ENCODE measurements at regions not wholly inside any gene's neighbourhood (a gene's known extent, or its start where the extent isn't known, plus 50 kb on each side); places are given as distances from the start of the nearest gene placed in this dataset.

DNA sequence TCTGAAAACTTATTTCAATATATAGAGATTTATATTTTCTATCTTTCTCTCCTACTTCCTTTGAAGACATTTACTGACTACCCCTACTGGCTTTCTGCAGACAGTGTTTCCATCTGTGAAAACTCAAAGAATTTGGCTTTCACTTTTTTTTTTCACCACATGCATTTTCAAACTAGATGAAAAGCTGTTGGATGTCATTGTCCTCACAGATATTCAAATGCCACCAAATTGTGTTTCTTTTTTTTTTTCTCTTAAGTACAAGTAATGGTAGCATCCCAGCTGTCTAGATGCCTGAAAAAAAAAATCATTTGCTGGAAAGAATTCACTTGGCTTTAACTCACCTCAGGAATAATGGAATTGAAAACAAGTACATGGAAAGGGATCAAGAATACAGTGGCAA lies 2258.6 kb upstream of the ACO1 start:
- intact Hi-C loops (cut with micrococcal nuclease; ENCODE audit: unreplicated experiment) (no loop called here), in situ Hi-C loops (cut with MboI) (no loop called here)
- ChIA-PET POLR2A (no interaction called here), CTCF (no interaction called here), SMC1A (ENCODE audit: uncharacterized antibody, unreplicated experiment) (no interaction called here), RAD21 (ENCODE audit: unreplicated experiment) (no interaction called here)
- no peak overlapping the region for H3K9ac ChIP-seq (ENCODE audit: control insufficient read depth, insufficient read depth, low read length)
- no peak overlapping the region for H3K27ac ChIP-seq (ENCODE audit: control insufficient read depth, insufficient read depth)
- no TSS peak for BruUV-seq (replicated peaks)
- DNase-seq (ENCODE audit: low read depth, low spot score): no peak
- H3K36me3 ChIP-seq (ENCODE audit: control insufficient read depth in 2 of 2, insufficient read depth in 2 of 2, low read length in 1 of 2): no peaks in the 10 kb centered on the region
- H4K20me1 ChIP-seq (ENCODE audit: control insufficient read depth, insufficient read depth): no peaks in the 10 kb centered on the region
- H3K4me3 ChIP-seq: no peak overlapping the region
- H2AFZ ChIP-seq (ENCODE audit: control insufficient read depth, low read depth, low read length): no peak overlapping the region
- H3K4me1 ChIP-seq (ENCODE audit: control insufficient read depth, insufficient read depth, low read length): no peaks in the 10 kb centered on the region
- FAIRE-seq: no peak
- H3K9me3 ChIP-seq (replicated peaks; ENCODE audit: control insufficient read depth, insufficient read depth, low read length): no peaks in the 10 kb centered on the region
- no peak for TF ChIP-seq ZSCAN29 (IDR thresholded peaks at IDR 0.05)
- H3K27me3 ChIP-seq (replicated peaks in 1 of 2; ENCODE audit: control insufficient read depth in 2 of 2, insufficient read depth in 2 of 2, low read length in 1 of 2): no peaks in the 10 kb centered on the region
- ATAC-seq: no peak
- no peaks in the 10 kb centered on the region for H3K79me2 ChIP-seq (ENCODE audit: control insufficient read depth, insufficient read depth, low read length)
- H3K4me2 ChIP-seq (ENCODE audit: control insufficient read depth, insufficient read depth): no peak overlapping the region

GRCh38 chr9:30127371-30127770 lies 2257.1 kb upstream of the ACO1 start:
- FAIRE-seq (no peak), DNase-seq (ENCODE audit: low read depth, low spot score) (no peak), ATAC-seq (no peak)
- Histone ChIP-seq H3K27me3 (replicated peaks in 1 of 2; ENCODE audit: control insufficient read depth in 2 of 2, insufficient read depth in 2 of 2, low read length in 1 of 2) (no peaks in the 10 kb centered on the region), H2AFZ (ENCODE audit: control insufficient read depth, low read depth, low read length) (no peak overlapping the region), H3K9ac (ENCODE audit: control insufficient read depth, insufficient read depth, low read length) (no peak overlapping the region), H3K4me2 (ENCODE audit: control insufficient read depth, insufficient read depth) (no peak overlapping the region), H3K4me1 (ENCODE audit: control insufficient read depth, insufficient read depth, low read length) (no peaks in the 10 kb centered on the region), H3K9me3 (replicated peaks; ENCODE audit: control insufficient read depth, insufficient read depth, low read length) (no peaks in the 10 kb centered on the region), H3K36me3 (ENCODE audit: control insufficient read depth in 2 of 2, insufficient read depth in 2 of 2, low read length in 1 of 2) (no peaks in the 10 kb centered on the region), H3K4me3 (no peak overlapping the region), H4K20me1 (ENCODE audit: control insufficient read depth, insufficient read depth) (no peaks in the 10 kb centered on the region), H3K27ac (ENCODE audit: control insufficient read depth, insufficient read depth) (no peak overlapping the region), H3K79me2 (ENCODE audit: control insufficient read depth, insufficient read depth, low read length) (no peaks in the 10 kb centered on the region)
- intact Hi-C loops (cut with micrococcal nuclease; ENCODE audit: unreplicated experiment): no loop called here
- SMC1A ChIA-PET (ENCODE audit: uncharacterized antibody, unreplicated experiment): interaction anchor here (0.7 to 2.4 kb wide), 3 partner anchors 8 to 27 kb away, joined by 3 to 7 read pairs (median 3); no protein-coding TSS in a partner anchor
- in situ Hi-C loops (cut with MboI): no loop called here
- RAD21 ChIA-PET (ENCODE audit: unreplicated experiment): no interaction called here
- BruUV-seq (replicated peaks): no TSS peak
- POLR2A ChIA-PET: no interaction called here
- CTCF ChIA-PET: interaction anchor here (1.6 kb wide), 1 partner anchor 10 kb away, joined by 4 read pairs; no protein-coding TSS in a partner anchor
- no peak for TF ChIP-seq NR2C1 (IDR thresholded peaks at IDR 0.05)
- no peak for TF ChIP-seq MAX (IDR thresholded peaks at IDR 0.05; ENCODE audit: low read depth, low read length)
- TF ChIP-seq, protein P1, sequence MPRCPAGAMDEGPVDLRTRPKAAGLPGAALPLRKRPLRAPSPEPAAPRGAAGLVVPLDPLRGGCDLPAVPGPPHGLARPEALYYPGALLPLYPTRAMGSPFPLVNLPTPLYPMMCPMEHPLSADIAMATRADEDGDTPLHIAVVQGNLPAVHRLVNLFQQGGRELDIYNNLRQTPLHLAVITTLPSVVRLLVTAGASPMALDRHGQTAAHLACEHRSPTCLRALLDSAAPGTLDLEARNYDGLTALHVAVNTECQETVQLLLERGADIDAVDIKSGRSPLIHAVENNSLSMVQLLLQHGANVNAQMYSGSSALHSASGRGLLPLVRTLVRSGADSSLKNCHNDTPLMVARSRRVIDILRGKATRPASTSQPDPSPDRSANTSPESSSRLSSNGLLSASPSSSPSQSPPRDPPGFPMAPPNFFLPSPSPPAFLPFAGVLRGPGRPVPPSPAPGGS (IDR thresholded peaks at IDR 0.05; ENCODE audit: borderline replicate concordance, insufficient read depth, low read depth, low read length, poor library complexity, severe bottlenecking): no peak
- no peak for TF ChIP-seq ATF2 (IDR thresholded peaks at IDR 0.05; ENCODE audit: low read length)
- TF ChIP-seq, protein P2, sequence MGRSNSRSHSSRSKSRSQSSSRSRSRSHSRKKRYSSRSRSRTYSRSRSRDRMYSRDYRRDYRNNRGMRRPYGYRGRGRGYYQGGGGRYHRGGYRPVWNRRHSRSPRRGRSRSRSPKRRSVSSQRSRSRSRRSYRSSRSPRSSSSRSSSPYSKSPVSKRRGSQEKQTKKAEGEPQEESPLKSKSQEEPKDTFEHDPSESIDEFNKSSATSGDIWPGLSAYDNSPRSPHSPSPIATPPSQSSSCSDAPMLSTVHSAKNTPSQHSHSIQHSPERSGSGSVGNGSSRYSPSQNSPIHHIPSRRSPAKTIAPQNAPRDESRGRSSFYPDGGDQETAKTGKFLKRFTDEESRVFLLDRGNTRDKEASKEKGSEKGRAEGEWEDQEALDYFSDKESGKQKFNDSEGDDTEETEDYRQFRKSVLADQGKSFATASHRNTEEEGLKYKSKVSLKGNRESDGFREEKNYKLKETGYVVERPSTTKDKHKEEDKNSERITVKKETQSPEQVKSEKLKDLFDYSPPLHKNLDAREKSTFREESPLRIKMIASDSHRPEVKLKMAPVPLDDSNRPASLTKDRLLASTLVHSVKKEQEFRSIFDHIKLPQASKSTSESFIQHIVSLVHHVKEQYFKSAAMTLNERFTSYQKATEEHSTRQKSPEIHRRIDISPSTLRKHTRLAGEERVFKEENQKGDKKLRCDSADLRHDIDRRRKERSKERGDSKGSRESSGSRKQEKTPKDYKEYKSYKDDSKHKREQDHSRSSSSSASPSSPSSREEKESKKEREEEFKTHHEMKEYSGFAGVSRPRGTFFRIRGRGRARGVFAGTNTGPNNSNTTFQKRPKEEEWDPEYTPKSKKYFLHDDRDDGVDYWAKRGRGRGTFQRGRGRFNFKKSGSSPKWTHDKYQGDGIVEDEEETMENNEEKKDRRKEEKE (IDR thresholded peaks at IDR 0.05): no peak
- TF ChIP-seq BRCA1 (IDR thresholded peaks at IDR 0.05; ENCODE audit: low read depth, low read length): no peak
- TF ChIP-seq, protein P3, sequence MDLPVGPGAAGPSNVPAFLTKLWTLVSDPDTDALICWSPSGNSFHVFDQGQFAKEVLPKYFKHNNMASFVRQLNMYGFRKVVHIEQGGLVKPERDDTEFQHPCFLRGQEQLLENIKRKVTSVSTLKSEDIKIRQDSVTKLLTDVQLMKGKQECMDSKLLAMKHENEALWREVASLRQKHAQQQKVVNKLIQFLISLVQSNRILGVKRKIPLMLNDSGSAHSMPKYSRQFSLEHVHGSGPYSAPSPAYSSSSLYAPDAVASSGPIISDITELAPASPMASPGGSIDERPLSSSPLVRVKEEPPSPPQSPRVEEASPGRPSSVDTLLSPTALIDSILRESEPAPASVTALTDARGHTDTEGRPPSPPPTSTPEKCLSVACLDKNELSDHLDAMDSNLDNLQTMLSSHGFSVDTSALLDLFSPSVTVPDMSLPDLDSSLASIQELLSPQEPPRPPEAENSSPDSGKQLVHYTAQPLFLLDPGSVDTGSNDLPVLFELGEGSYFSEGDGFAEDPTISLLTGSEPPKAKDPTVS (IDR thresholded peaks at IDR 0.05; ENCODE audit: low read depth, low read length): no peak
- TF ChIP-seq YBX1 (IDR thresholded peaks at IDR 0.05): no peak
- no peak for TF ChIP-seq ZNF384 (IDR thresholded peaks at IDR 0.05; ENCODE audit: borderline replicate concordance, low read depth, low read length)
- no peak for TF ChIP-seq CREM (IDR thresholded peaks at IDR 0.05; ENCODE audit: low read depth)
- TF ChIP-seq DPF2 (IDR thresholded peaks at IDR 0.05): no peak
